HG02852 (cell line): ENCODE measurements at regions not wholly inside any gene's neighbourhood (a gene's known extent, or its start where the extent isn't known, plus 50 kb on each side); places are given as distances from the start of the nearest gene placed in this dataset.
"Not testable (repeated sequence)": the region's sequence is repeated elsewhere in the genome, so short reads cannot be mapped to it uniquely, and the experiment has no call there.

Source experiments
- ATAC-seq: cut with Tn5 transposase; IDR thresholded peaks from one replicate; pipeline ENCODE4 v1.9.1; 2021; ENCODE audit warnings: mild to moderate bottlenecking, moderate library complexity; ENCODE audit not compliant: unreplicated experiment

GRCh38 chr4:154164931-154165839 lies 326.4 kb downstream of the DCHS2 start:
- ATAC-seq: peak; percentile 80

GRCh38 chr4:154160519-154161301 lies 330.9 kb downstream of the DCHS2 start:
- ATAC-seq: no peak

GRCh38 chr4:154158361-154159155 lies 333.0 kb downstream of the DCHS2 start:
- no peak for ATAC-seq

- no peak for ATAC-seq
Measured at GRCh38 chr4:154152546-154152945, 339.1 kb downstream of the DCHS2 start.

- ATAC-seq: not testable (repeated sequence)
Measured at GRCh38 chr4:154149236-154149635, 342.4 kb downstream of the DCHS2 start.

- no peak for ATAC-seq
Measured at GRCh38 chr4:154143720-154144119, 347.9 kb downstream of the DCHS2 start.

- no peak for ATAC-seq
Measured at GRCh38 chr4:154142664-154143063, 348.9 kb downstream of the DCHS2 start.

- no peak for ATAC-seq
Measured at GRCh38 chr4:154140869-154141268, 350.7 kb downstream of the DCHS2 start.

GRCh38 chr4:154137320-154137905 lies 348.5 kb upstream of the SFRP2 start:
- no peak for ATAC-seq

GRCh38 chr4:154135576-154135975 lies 346.7 kb upstream of the SFRP2 start:
- no peak for ATAC-seq

GRCh38 chr4:154132406-154132805 lies 343.5 kb upstream of the SFRP2 start:
- ATAC-seq: no peak

GRCh38 chr4:154126276-154126675 lies 337.4 kb upstream of the SFRP2 start:
- no peak for ATAC-seq

- no peak for ATAC-seq
Measured at GRCh38 chr4:154125340-154125739, 336.5 kb upstream of the SFRP2 start.

- ATAC-seq: no peak
Measured at GRCh38 chr4:154124539-154125255, 335.8 kb upstream of the SFRP2 start.

- ATAC-seq: no peak
Measured at GRCh38 chr4:154123897-154124296, 335.0 kb upstream of the SFRP2 start.

- no peak for ATAC-seq
Measured at GRCh38 chr4:154120690-154121345, 331.9 kb upstream of the SFRP2 start.

- ATAC-seq: no peak
Measured at GRCh38 chr4:154120006-154120676, 331.3 kb upstream of the SFRP2 start.

- no peak for ATAC-seq
Measured at GRCh38 chr4:154119317-154119716, 330.4 kb upstream of the SFRP2 start.

GRCh38 chr4:154117726-154118125 lies 328.8 kb upstream of the SFRP2 start:
- not testable (repeated sequence) for ATAC-seq
